Tibial artery (tissue), 4 donors: ENCODE measurements at regions not wholly inside any gene's neighbourhood (a gene's known extent, or its start where the extent isn't known, plus 50 kb on each side); places are given as distances from the start of the nearest gene placed in this dataset.

Experiments used
- DNase-seq, 2 donors: peaks; one replicate each; pipeline ENCODE4 v3.0.0-alpha.2; 2019
- H3K27ac ChIP-seq, 2 donors: fragments of 200-600 bp; sonication (generic) in 1 of 2; 1 replicate in 1 of 2; 2 replicates in 1 of 2; pipeline ENCODE4 v1.5.1; 2018 to 2019; ENCODE audit warnings: mild to moderate bottlenecking in 1 of 2
- H3K27me3 ChIP-seq, 2 donors: fragments of 200-600 bp; sonication (generic) in 1 of 2; one replicate each; pipeline versions ENCODE4 v1.5.1 to v1.6.0; 2016 to 2019
- H3K36me3 ChIP-seq, 3 donors: fragments of 200-600 bp; sonication (generic) in 2 of 3; one replicate each; pipeline ENCODE4 v1.5.1; 2016 to 2019; ENCODE audit warnings: mild to moderate bottlenecking in 2 of 3
- H3K4me1 ChIP-seq, 4 donors: fragments of 200-600 bp; sonication (generic) in 2 of 4; 1 replicate in 3 of 4; 2 replicates in 1 of 4; pipeline ENCODE4 v1.5.1; 2016 to 2019
- H3K4me3 ChIP-seq, 2 donors: fragments of 200-600 bp; sonication (generic) in 1 of 2; 1 replicate in 1 of 2; 2 replicates in 1 of 2; pipeline ENCODE4 v1.5.1; 2018 to 2019; ENCODE audit warnings: mild to moderate bottlenecking in 2 of 2
- H3K9me3 ChIP-seq, 3 donors: fragments of 200-600 bp; sonication (generic) in 1 of 3; one replicate each; pipeline ENCODE4 v1.5.1; 2016 to 2019
- intact Hi-C: fragments of 100-400 bp; cut with DNase I; formaldehyde crosslinking; loops from one replicate; pipeline ENCODE4 v1.15.0; 2023; ENCODE audit warnings: low total_unique reads
- TF ChIP-seq, protein P1 (sequence below), 2 experiments: fragments of 200-600 bp in 1 of 2; fragments of 450-650 bp in 1 of 2; IDR thresholded peaks; one replicate each; pipeline ENCODE4 v1.5.1; 2017 to 2019; ENCODE audit warnings: antibody characterized with exemption in 2 of 2, mild to moderate bottlenecking in 1 of 2, moderate library complexity in 1 of 2

- H3K27ac ChIP-seq: no peak overlapping the region
- H3K9me3 ChIP-seq: no peaks in the 10 kb centered on the region
- no peaks in the 10 kb centered on the region for H3K27me3 ChIP-seq
- TF ChIP-seq, protein P1, sequence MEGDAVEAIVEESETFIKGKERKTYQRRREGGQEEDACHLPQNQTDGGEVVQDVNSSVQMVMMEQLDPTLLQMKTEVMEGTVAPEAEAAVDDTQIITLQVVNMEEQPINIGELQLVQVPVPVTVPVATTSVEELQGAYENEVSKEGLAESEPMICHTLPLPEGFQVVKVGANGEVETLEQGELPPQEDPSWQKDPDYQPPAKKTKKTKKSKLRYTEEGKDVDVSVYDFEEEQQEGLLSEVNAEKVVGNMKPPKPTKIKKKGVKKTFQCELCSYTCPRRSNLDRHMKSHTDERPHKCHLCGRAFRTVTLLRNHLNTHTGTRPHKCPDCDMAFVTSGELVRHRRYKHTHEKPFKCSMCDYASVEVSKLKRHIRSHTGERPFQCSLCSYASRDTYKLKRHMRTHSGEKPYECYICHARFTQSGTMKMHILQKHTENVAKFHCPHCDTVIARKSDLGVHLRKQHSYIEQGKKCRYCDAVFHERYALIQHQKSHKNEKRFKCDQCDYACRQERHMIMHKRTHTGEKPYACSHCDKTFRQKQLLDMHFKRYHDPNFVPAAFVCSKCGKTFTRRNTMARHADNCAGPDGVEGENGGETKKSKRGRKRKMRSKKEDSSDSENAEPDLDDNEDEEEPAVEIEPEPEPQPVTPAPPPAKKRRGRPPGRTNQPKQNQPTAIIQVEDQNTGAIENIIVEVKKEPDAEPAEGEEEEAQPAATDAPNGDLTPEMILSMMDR (IDR thresholded peaks at IDR 0.05): no peak
- intact Hi-C loops: no loop called here
- H3K4me1 ChIP-seq: no peaks in the 10 kb centered on the region
- no peak overlapping the region for H3K4me3 ChIP-seq
- DNase-seq: no peak
- H3K36me3 ChIP-seq: no peaks in the 10 kb centered on the region
These were observed 584.3 kb downstream of the BCL11A start for GRCh38 chr2:59969161-59969560.

- TF ChIP-seq, protein P1 (IDR thresholded peaks at IDR 0.05): no peak
- Histone ChIP-seq H3K36me3 (no peaks in the 10 kb centered on the region), H3K4me3 (no peak overlapping the region), H3K27ac (no peak overlapping the region), H3K4me1 (no peaks in the 10 kb centered on the region), H3K27me3 (no peaks in the 10 kb centered on the region), H3K9me3 (no peaks in the 10 kb centered on the region)
- intact Hi-C loops: no loop called here
- no peak for DNase-seq
These were observed 585.0 kb downstream of the BCL11A start for GRCh38 chr2:59968441-59968840.

DNA sequence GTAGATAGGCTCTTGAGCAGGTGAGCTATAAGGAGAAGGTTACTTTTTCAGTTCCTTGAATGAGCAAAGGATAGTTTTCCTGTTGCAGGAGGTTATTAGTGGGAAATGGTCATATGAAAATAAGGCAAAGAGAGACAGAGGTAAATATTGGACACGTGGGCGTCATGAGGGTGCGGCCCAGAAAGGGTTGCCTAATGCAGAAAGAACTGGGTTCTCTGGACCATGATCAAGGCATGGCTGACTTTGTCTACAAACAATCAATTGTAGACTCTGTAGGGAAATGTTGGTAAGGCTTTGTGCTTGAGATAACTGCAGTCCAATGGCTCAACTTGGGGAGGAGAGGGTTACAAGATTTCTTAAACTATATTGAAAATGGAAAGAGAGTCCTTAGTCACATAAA lies 585.8 kb downstream of the BCL11A start:
- Histone ChIP-seq H3K4me3 (no peak overlapping the region), H3K36me3 (no peaks in the 10 kb centered on the region), H3K4me1 (no peaks in the 10 kb centered on the region), H3K27ac (no peak overlapping the region), H3K9me3 (no peaks in the 10 kb centered on the region), H3K27me3 (no peaks in the 10 kb centered on the region)
- no peak for DNase-seq
- TF ChIP-seq, protein P1 (IDR thresholded peaks at IDR 0.05): no peak
- intact Hi-C loops: no loop called here

- no peaks in the 10 kb centered on the region for H3K27me3 ChIP-seq
- H3K9me3 ChIP-seq: no peaks in the 10 kb centered on the region
- no peak overlapping the region for H3K27ac ChIP-seq
- H3K4me3 ChIP-seq: no peak overlapping the region
- H3K4me1 ChIP-seq: no peaks in the 10 kb centered on the region
- TF ChIP-seq, protein P1 (IDR thresholded peaks at IDR 0.05): no peak
- no peak for DNase-seq
- intact Hi-C loops: no loop called here
- H3K36me3 ChIP-seq: no peaks in the 10 kb centered on the region
These were observed 590.3 kb downstream of the BCL11A start for GRCh38 chr2:59963157-59963556.

- no peak for DNase-seq
- no peaks in the 10 kb centered on the region for H3K36me3 ChIP-seq
- TF ChIP-seq, protein P1 (IDR thresholded peaks at IDR 0.05): no peak
- H3K9me3 ChIP-seq: no peaks in the 10 kb centered on the region
- no peak overlapping the region for H3K4me3 ChIP-seq
- H3K4me1 ChIP-seq: no peaks in the 10 kb centered on the region
- H3K27me3 ChIP-seq: no peaks in the 10 kb centered on the region
- intact Hi-C loops: no loop called here
- no peak overlapping the region for H3K27ac ChIP-seq
These were observed 591.7 kb downstream of the BCL11A start for GRCh38 chr2:59961746-59962145.

DNA sequence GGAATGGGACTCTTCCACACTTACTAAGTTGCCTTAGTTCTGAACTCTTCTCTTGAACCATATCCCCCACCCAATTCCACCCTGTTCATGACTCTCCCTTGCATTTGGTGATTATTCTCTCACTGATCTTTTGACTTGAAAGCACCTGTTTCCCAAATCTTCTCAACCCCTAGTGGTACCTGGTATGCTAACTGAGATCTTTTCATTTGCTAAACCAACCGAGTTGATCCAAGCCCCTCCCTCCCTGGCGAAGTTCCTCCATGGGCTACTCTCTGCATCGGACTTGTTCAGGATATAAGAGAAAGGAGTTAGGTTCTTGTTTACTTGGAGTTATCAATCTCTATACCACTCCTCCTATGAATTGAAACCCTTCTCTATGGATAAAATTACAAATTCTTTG lies 593.5 kb downstream of the BCL11A start:
- H3K9me3 ChIP-seq: no peaks in the 10 kb centered on the region
- DNase-seq: no peak
- intact Hi-C loops: no loop called here
- no peaks in the 10 kb centered on the region for H3K4me1 ChIP-seq
- TF ChIP-seq, protein P1 (IDR thresholded peaks at IDR 0.05): no peak
- H3K4me3 ChIP-seq: no peak overlapping the region
- H3K36me3 ChIP-seq: no peaks in the 10 kb centered on the region
- no peak overlapping the region for H3K27ac ChIP-seq
- H3K27me3 ChIP-seq: no peaks in the 10 kb centered on the region
